ENCODE measurements at regions not wholly inside any gene's neighbourhood (a gene's known extent, or its start where the extent isn't known, plus 50 kb on each side); places are given as distances from the start of the nearest gene placed in this dataset.

GRCh38 chr4:141783770-141784169 is 147.4 kb downstream of the IL15 start:
- TF ChIP-seq, protein P1, sequence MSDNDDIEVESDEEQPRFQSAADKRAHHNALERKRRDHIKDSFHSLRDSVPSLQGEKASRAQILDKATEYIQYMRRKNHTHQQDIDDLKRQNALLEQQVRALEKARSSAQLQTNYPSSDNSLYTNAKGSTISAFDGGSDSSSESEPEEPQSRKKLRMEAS (CRISPR knock-in tag; IDR thresholded peaks at IDR 0.05), result no peak
- TF ChIP-seq, protein P2, sequence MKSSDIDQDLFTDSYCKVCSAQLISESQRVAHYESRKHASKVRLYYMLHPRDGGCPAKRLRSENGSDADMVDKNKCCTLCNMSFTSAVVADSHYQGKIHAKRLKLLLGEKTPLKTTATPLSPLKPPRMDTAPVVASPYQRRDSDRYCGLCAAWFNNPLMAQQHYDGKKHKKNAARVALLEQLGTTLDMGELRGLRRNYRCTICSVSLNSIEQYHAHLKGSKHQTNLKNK (CRISPR knock-in tag; IDR thresholded peaks at IDR 0.05), result no peak
